H1 (cell line): ENCODE measurements at regions not wholly inside any gene's neighbourhood (a gene's known extent, or its start where the extent isn't known, plus 50 kb on each side); places are given as distances from the start of the nearest gene placed in this dataset.
"Not testable (repeated sequence)": the region's sequence is repeated elsewhere in the genome, so short reads cannot be mapped to it uniquely, and the experiment has no call there.

Experiments
- CTCF ChIA-PET: fragments of 300-600 bp; sonication (Branson Sonifier 250); formaldehyde crosslinking; loops from one replicate; lab custom pipeline; 2021; ENCODE audit not compliant: partially characterized antibody; lab: Charles Lee
- POLR2A ChIA-PET: fragments of 300-600 bp; sonication (Branson Sonifier 250); formaldehyde crosslinking; loops from one replicate; lab custom pipeline; 2021; ENCODE audit warnings: inconsistent platforms; ENCODE audit not compliant: partially characterized antibody; lab: Charles Lee
- DNase-seq, 2 experiments: peaks; one replicate each; pipeline versions ENCODE4 v3.0.0 to v3.0.0-alpha.2; 2010 to 2022; ENCODE audit warnings: low spot score in 2 of 2, low read depth in 1 of 2, mixed read lengths in 1 of 2
- FAIRE-seq: peaks from 2 replicates; lab custom pipeline; 2011; peaks lifted over from hg19 to GRCh38; lab: Jason Lieb, UNC
- H2AFZ ChIP-seq: 2 replicates; pipeline ENCODE4 v1.8.1; 2012; ENCODE audit warnings: low read length, inconsistent platforms
- H2AK5ac ChIP-seq: 2 replicates; pipeline ENCODE4 v1.6.1; 2013; ENCODE audit warnings: low read depth, low read length
- H2BK120ac ChIP-seq: replicated peaks from 2 replicates; pipeline ENCODE3; 2013; ENCODE audit warnings: low read depth, low read length, inconsistent platforms
- H2BK12ac ChIP-seq: 2 replicates; pipeline ENCODE4 v1.6.1; 2013; ENCODE audit warnings: low read depth, low read length
- H2BK15ac ChIP-seq: 2 replicates; pipeline ENCODE4 v1.6.1; 2013; ENCODE audit warnings: low read length
- H2BK20ac ChIP-seq: 2 replicates; pipeline ENCODE4 v1.6.1; 2013; ENCODE audit warnings: low read length
- H2BK5ac ChIP-seq: 2 replicates; pipeline ENCODE4 v1.6.1; 2013; ENCODE audit warnings: low read depth, low read length
- H3K14ac ChIP-seq: 2 replicates; pipeline ENCODE4 v1.6.1; 2013; ENCODE audit warnings: inconsistent platforms; ENCODE audit not compliant: insufficient read length
- H3K18ac ChIP-seq: 2 replicates; pipeline ENCODE4 v1.6.1; 2013; ENCODE audit warnings: low read length; ENCODE audit errors: extremely low read depth
- H3K23ac ChIP-seq: 2 replicates; pipeline ENCODE4 v1.6.1; 2013; ENCODE audit warnings: inconsistent platforms; ENCODE audit not compliant: insufficient read length
- H3K23me2 ChIP-seq: 2 replicates; pipeline ENCODE4 v1.6.1; 2013; ENCODE audit warnings: low read depth, low read length
- H3K27ac ChIP-seq: 2 replicates; pipeline ENCODE4 v1.6.1; 2011; ENCODE audit warnings: low read depth, low read length, inconsistent platforms
- H3K27me3 ChIP-seq, 4 experiments: replicated peaks in 1 of 4; 1 replicate in 1 of 4; 2 replicates in 3 of 4; pipeline versions ENCODE4 v1.6.1 to v1.8.1; 2011 to 2013; ENCODE audit warnings: low read length in 3 of 4, mild to moderate bottlenecking in 3 of 4, inconsistent platforms in 2 of 4, mixed read lengths in 2 of 4, moderate library complexity in 1 of 4; ENCODE audit not compliant: control insufficient read depth in 3 of 4, insufficient read depth in 3 of 4; ENCODE audit errors: extremely low read depth in 1 of 4
- H3K36me3 ChIP-seq, 4 experiments: 2 replicates each; pipeline versions ENCODE4 v1.6.1 to v1.8.1; 2011 to 2013; ENCODE audit warnings: mild to moderate bottlenecking in 4 of 4, low read length in 3 of 4, moderate library complexity in 2 of 4, control low read depth in 1 of 4, inconsistent platforms in 1 of 4; ENCODE audit not compliant: insufficient read depth in 4 of 4, control insufficient read depth in 2 of 4
- H3K4ac ChIP-seq: replicated peaks from 2 replicates; pipeline ENCODE3; 2013; ENCODE audit warnings: low read length, low read depth, mixed read lengths, inconsistent platforms; ENCODE audit not compliant: insufficient read length
- H3K4me1 ChIP-seq, 4 experiments: replicated peaks in 1 of 4; 1 replicate in 1 of 4; 2 replicates in 3 of 4; pipeline versions ENCODE4 v1.6.1 to v1.8.1; 2011 to 2013; ENCODE audit warnings: low read length in 3 of 4, inconsistent platforms in 2 of 4, mixed read lengths in 1 of 4; ENCODE audit not compliant: insufficient read depth in 4 of 4, control insufficient read depth in 3 of 4
- H3K4me2 ChIP-seq, 2 experiments: 2 replicates each; pipeline versions ENCODE4 v1.6.1 to v1.8.1; 2011 to 2013; ENCODE audit warnings: low read depth in 2 of 2, low read length in 2 of 2, control low read depth in 1 of 2, inconsistent platforms in 1 of 2, mild to moderate bottlenecking in 1 of 2; ENCODE audit not compliant: insufficient read depth in 1 of 2
- H3K4me3 ChIP-seq, 4 experiments: fragments of 200-600, 300-600 bp in 1 of 4; sonication (generic), shearing (Covaris generic), sonication (Bioruptor Twin) in 1 of 4; 2 replicates each; pipeline versions ENCODE4 v1.5.1 to v1.8.1; 2011 to 2016; ENCODE audit warnings: low read length in 4 of 4, low read depth in 3 of 4, control low read depth in 2 of 4, inconsistent platforms in 2 of 4, mild to moderate bottlenecking in 2 of 4, mixed read lengths in 1 of 4, moderate library complexity in 1 of 4; ENCODE audit not compliant: insufficient read depth in 2 of 4; ENCODE audit errors: extremely low read depth in 1 of 4
- H3K56ac ChIP-seq: replicated peaks from 2 replicates; pipeline ENCODE3; 2013; ENCODE audit warnings: low read depth, mild to moderate bottlenecking, mixed read lengths, low read length, inconsistent platforms; ENCODE audit not compliant: insufficient read length
- H3K79me1 ChIP-seq: 2 replicates; pipeline ENCODE4 v1.6.1; 2013; ENCODE audit warnings: low read depth, low read length, control low read depth
- H3K79me2 ChIP-seq, 2 experiments: 2 replicates each; pipeline versions ENCODE4 v1.6.1 to v1.8.1; 2012 to 2013; ENCODE audit warnings: low read length in 2 of 2, mild to moderate bottlenecking in 2 of 2, inconsistent platforms in 1 of 2; ENCODE audit not compliant: insufficient read depth in 2 of 2, control insufficient read depth in 1 of 2
- H3K9ac ChIP-seq, 4 experiments: replicated peaks in 1 of 4; 1 replicate in 1 of 4; 2 replicates in 3 of 4; pipeline versions ENCODE4 v1.6.1 to v1.8.1; 2011 to 2013; ENCODE audit warnings: low read depth in 3 of 4, low read length in 3 of 4, control low read depth in 2 of 4, mild to moderate bottlenecking in 2 of 4, moderate library complexity in 2 of 4, inconsistent platforms in 1 of 4; ENCODE audit errors: extremely low read depth in 1 of 4
- H3K9me3 ChIP-seq, 2 experiments: 2 replicates each; pipeline versions ENCODE4 v1.6.1 to v1.8.1; 2012 to 2013; ENCODE audit warnings: mild to moderate bottlenecking in 2 of 2, moderate library complexity in 2 of 2, control low read depth in 1 of 2, inconsistent platforms in 1 of 2, low read depth in 1 of 2, low read length in 1 of 2, mixed read lengths in 1 of 2; ENCODE audit not compliant: insufficient read depth in 2 of 2
- H4K20me1 ChIP-seq, 2 experiments: replicated peaks in 1 of 2; 2 replicates each; pipeline versions ENCODE3 to v1.8.1; 2011 to 2013; ENCODE audit warnings: inconsistent platforms in 2 of 2, low read length in 2 of 2, mild to moderate bottlenecking in 1 of 2; ENCODE audit not compliant: insufficient read depth in 2 of 2, control insufficient read depth in 1 of 2
- H4K5ac ChIP-seq: 2 replicates; pipeline ENCODE4 v1.6.1; 2013; ENCODE audit warnings: low read length, low read depth, mixed read lengths, inconsistent platforms; ENCODE audit not compliant: insufficient read length
- H4K8ac ChIP-seq: 2 replicates; pipeline ENCODE4 v1.8.0; 2013; ENCODE audit warnings: mild to moderate bottlenecking, moderate library complexity, low read length, inconsistent platforms; ENCODE audit not compliant: insufficient read depth; ENCODE audit errors: extremely low read depth
- H4K91ac ChIP-seq: replicated peaks from 2 replicates; pipeline ENCODE3; 2013; ENCODE audit warnings: low read length, mixed read lengths, inconsistent platforms; ENCODE audit not compliant: insufficient read length
- WGBS, 2 experiments: shearing (Covaris generic) in 1 of 2; methylation state at CpG; one replicate each; pipeline versions ENCODE4 v1.1.6 to v1.1.7; 2013 to 2015; ENCODE audit warnings: low lambda C conversion rate in 2 of 2, mixed read lengths in 2 of 2, inconsistent platforms in 1 of 2, low coverage in 1 of 2, missing lambda C conversion rate in 1 of 2; ENCODE audit not compliant: insufficient replicate concordance in 2 of 2, insufficient coverage in 1 of 2, insufficient read length in 1 of 2; ENCODE audit errors: extremely low coverage in 1 of 2, missing lambda C conversion rate in 1 of 2; 5-methylcytosine and 5-hydroxymethylcytosine counted together

GRCh38 chr9:63784421-63784820 is 1500.6 kb downstream of the FOXD4L5 start:
- H2BK15ac ChIP-seq, H4K8ac ChIP-seq, H2BK5ac ChIP-seq, H3K18ac ChIP-seq, H4K20me1 ChIP-seq, H3K4me3 ChIP-seq, H3K27me3 ChIP-seq, H4K91ac ChIP-seq, FAIRE-seq, POLR2A ChIA-PET, H2AFZ ChIP-seq, H2BK120ac ChIP-seq, H3K36me3 ChIP-seq, H3K79me2 ChIP-seq, H2AK5ac ChIP-seq, H3K4me1 ChIP-seq, H3K27ac ChIP-seq, H3K56ac ChIP-seq, DNase-seq, H4K5ac ChIP-seq, H3K4me2 ChIP-seq, H3K23ac ChIP-seq, H2BK12ac ChIP-seq, H3K23me2 ChIP-seq, H3K79me1 ChIP-seq, CTCF ChIA-PET, H2BK20ac ChIP-seq, H3K9ac ChIP-seq, H3K14ac ChIP-seq, H3K4ac ChIP-seq: not testable (repeated sequence)
- WGBS, 2 experiments: 95% methylated on average over 11 of the region's 21 CpGs; no CpG with 5 or more reads in 1 of the 2 experiments
- H3K9me3 ChIP-seq: peaks cover 11 to 39% of the 10 kb centered on the region in 2 experiments

- CTCF ChIA-PET, H3K4me3 ChIP-seq, H2AFZ ChIP-seq, POLR2A ChIA-PET, H2BK20ac ChIP-seq, H2BK12ac ChIP-seq, H3K27me3 ChIP-seq, H2BK120ac ChIP-seq, H2BK15ac ChIP-seq, H3K4ac ChIP-seq, H3K14ac ChIP-seq, H2BK5ac ChIP-seq, H3K56ac ChIP-seq, H3K79me1 ChIP-seq, H4K91ac ChIP-seq, H3K79me2 ChIP-seq, H3K4me1 ChIP-seq, H3K23ac ChIP-seq, H3K36me3 ChIP-seq, H4K5ac ChIP-seq, H3K18ac ChIP-seq, FAIRE-seq, H4K20me1 ChIP-seq, H2AK5ac ChIP-seq, H3K4me2 ChIP-seq, H3K9ac ChIP-seq, H3K23me2 ChIP-seq, H4K8ac ChIP-seq, H3K27ac ChIP-seq, DNase-seq: not testable (repeated sequence)
- 90% methylated on average over 5 of the region's 33 CpGs; no CpG with 5 or more reads in 1 of the 2 experiments for WGBS, 2 experiments
- H3K9me3 ChIP-seq: peaks cover 0 to 24% of the 10 kb centered on the region in 2 experiments; a peak in 2 of 4 replicates
Observed at GRCh38 chr9:63781817-63782439, 1503.1 kb downstream of the FOXD4L5 start.
